ENCODE measurements at regions not wholly inside any gene's neighbourhood (a gene's known extent, or its start where the extent isn't known, plus 50 kb on each side); places are given as distances from the start of the nearest gene placed in this dataset.
A peak's percentile ranks its signal among the peaks of the same experiment; 100 is the strongest.

GRCh38 chr1:181142096-181142958 is 53.8 kb downstream of the IER5 start:
- peak; percentile 34 for DNase-seq

GRCh38 chr1:181143102-181143859 is 54.8 kb downstream of the IER5 start:
- DNase-seq = no peak

GRCh38 chr1:181144238-181144637 is 55.7 kb downstream of the IER5 start:
- no peak for DNase-seq

- DNase-seq = no peak
These were observed 60.1 kb downstream of the IER5 start for GRCh38 chr1:181148636-181149035.

GRCh38 chr1:181149326-181150125 is 61.0 kb downstream of the IER5 start:
- DNase-seq = no peak

GRCh38 chr1:181150273-181150672 is 61.8 kb downstream of the IER5 start:
- DNase-seq = no peak

- no peak for DNase-seq
These were observed 62.3 kb downstream of the IER5 start for GRCh38 chr1:181150842-181151241.

GRCh38 chr1:181151378-181152326 is 63.2 kb downstream of the IER5 start:
- DNase-seq = no peak

- no peak for DNase-seq
These were observed 64.6 kb downstream of the IER5 start for GRCh38 chr1:181152892-181153633.

GRCh38 chr1:181153634-181153961 is 65.1 kb downstream of the IER5 start:
- no peak for DNase-seq

- DNase-seq = no peak
These were observed 66.8 kb downstream of the IER5 start for GRCh38 chr1:181155339-181155738.

- DNase-seq = no peak
These were observed 71.1 kb downstream of the IER5 start for GRCh38 chr1:181159451-181160140.

- no peak for DNase-seq
These were observed 71.8 kb downstream of the IER5 start for GRCh38 chr1:181160322-181160721.

- DNase-seq = no peak
These were observed 72.7 kb downstream of the IER5 start for GRCh38 chr1:181160998-181161870.

GRCh38 chr1:181163662-181164061 is 75.2 kb downstream of the IER5 start:
- no peak for DNase-seq

- DNase-seq = no peak
These were observed 78.1 kb downstream of the IER5 start for GRCh38 chr1:181166377-181167196.

GRCh38 chr1:181169281-181169865 is 80.9 kb downstream of the IER5 start:
- no peak for DNase-seq

GRCh38 chr1:181170194-181170593 is 81.7 kb downstream of the IER5 start:
- no peak for DNase-seq

- no peak for DNase-seq
These were observed 83.6 kb downstream of the IER5 start for GRCh38 chr1:181172082-181172481.
